Keratinocyte (primary cell): ENCODE measurements at regions not wholly inside any gene's neighbourhood (a gene's known extent, or its start where the extent isn't known, plus 50 kb on each side); places are given as distances from the start of the nearest gene placed in this dataset.

Source experiments
- DNase-seq: peaks from one replicate; pipeline ENCODE4 v3.0.0-alpha.2; 2011; ENCODE audit warnings: low read depth, missing footprints, low spot score
- FAIRE-seq: peaks from 2 replicates; lab custom pipeline; 2011; peaks lifted over from hg19 to GRCh38; lab: Jason Lieb, UNC
- H2AFZ ChIP-seq: 2 replicates; pipeline ENCODE4 v1.6.0; 2012; ENCODE audit warnings: low read length, control low read depth, inconsistent platforms; ENCODE audit not compliant: control insufficient read depth
- H3K27ac ChIP-seq: 2 replicates; pipeline ENCODE4 v1.5.1; 2011; ENCODE audit warnings: low read length; ENCODE audit not compliant: control insufficient read depth, insufficient read depth
- H3K27me3 ChIP-seq: 3 replicates; pipeline ENCODE4 v1.6.0; 2011; ENCODE audit warnings: low read length; ENCODE audit not compliant: control insufficient read depth, insufficient read depth; ENCODE audit errors: extremely low read depth
- H3K36me3 ChIP-seq, 2 experiments: 2 replicates in 1 of 2; 3 replicates in 1 of 2; pipeline ENCODE4 v1.5.1; 2011; ENCODE audit warnings: low read length in 2 of 2, mild to moderate bottlenecking in 1 of 2; ENCODE audit not compliant: control insufficient read depth in 2 of 2, insufficient read depth in 2 of 2; ENCODE audit errors: extremely low read depth in 1 of 2
- H3K4me1 ChIP-seq: 3 replicates; pipeline ENCODE4 v1.5.1; 2011; ENCODE audit warnings: low read length; ENCODE audit not compliant: control insufficient read depth, insufficient read depth; ENCODE audit errors: extremely low read depth
- H3K4me2 ChIP-seq: 3 replicates; pipeline ENCODE4 v1.6.0; 2011; ENCODE audit warnings: low read depth, low read length; ENCODE audit not compliant: control insufficient read depth, insufficient read depth; ENCODE audit errors: extremely low read depth
- H3K4me3 ChIP-seq, 3 experiments: fragments of 200-600 bp in 1 of 3; sonication (generic) in 1 of 3; 2 replicates in 2 of 3; 3 replicates in 1 of 3; pipeline ENCODE4 v1.5.1; 2011 to 2016; ENCODE audit warnings: low read length in 3 of 3, mild to moderate bottlenecking in 3 of 3, control low read depth in 2 of 3, inconsistent platforms in 1 of 3, low read depth in 1 of 3, mixed read lengths in 1 of 3, mixed run types in 1 of 3, moderate library complexity in 1 of 3; ENCODE audit not compliant: control insufficient read depth in 2 of 3, insufficient read depth in 2 of 3; ENCODE audit errors: extremely low read depth in 1 of 3
- H3K79me2 ChIP-seq: 2 replicates; pipeline ENCODE4 v1.6.0; 2012; ENCODE audit warnings: low read length; ENCODE audit not compliant: control insufficient read depth, insufficient read depth
- H3K9ac ChIP-seq: 3 replicates; pipeline ENCODE4 v1.6.0; 2011; ENCODE audit warnings: low read length; ENCODE audit not compliant: control insufficient read depth, insufficient read depth; ENCODE audit errors: extremely low read depth
- H3K9me1 ChIP-seq: 3 replicates; pipeline ENCODE4 v1.6.0; 2011; ENCODE audit warnings: low read length; ENCODE audit not compliant: control insufficient read depth, insufficient read depth; ENCODE audit errors: extremely low read depth
- H3K9me3 ChIP-seq: 2 replicates; pipeline ENCODE4 v1.5.1; 2012; ENCODE audit warnings: low read depth, low read length; ENCODE audit not compliant: control insufficient read depth
- H4K20me1 ChIP-seq: 3 replicates; pipeline ENCODE4 v1.6.0; 2011; ENCODE audit warnings: low read length; ENCODE audit not compliant: control insufficient read depth, insufficient read depth; ENCODE audit errors: extremely low read depth
- EZH2 ChIP-seq: IDR thresholded peaks from one replicate; pipeline ENCODE4 v1.6.1; 2012; ENCODE audit warnings: inconsistent platforms, mild to moderate bottlenecking, low read length, moderate library complexity
- dilution Hi-C: fragments of 300-500 bp; cut with MboI; formaldehyde crosslinking; loops from one replicate; pipeline ENCODE4 v1.7.0; 2020; ENCODE audit warnings: low sequenced_read_pairs; ENCODE audit not compliant: extremely low pct_ligation_motif_present
- TF ChIP-seq, protein P1 (sequence below), 3 experiments: IDR thresholded peaks in 1 of 3; conservative IDR thresholded peaks in 1 of 3; optimal IDR thresholded peaks in 1 of 3; 2 replicates in 2 of 3; 3 replicates in 1 of 3; pipeline versions ENCODE3 to v1.5.1; 2011; ENCODE audit warnings: low read length in 3 of 3, mild to moderate bottlenecking in 3 of 3, moderate library complexity in 2 of 3, control low read depth in 1 of 3, inconsistent platforms in 1 of 3; ENCODE audit not compliant: insufficient read depth in 2 of 3; ENCODE audit errors: extremely low read depth in 1 of 3

DNA sequence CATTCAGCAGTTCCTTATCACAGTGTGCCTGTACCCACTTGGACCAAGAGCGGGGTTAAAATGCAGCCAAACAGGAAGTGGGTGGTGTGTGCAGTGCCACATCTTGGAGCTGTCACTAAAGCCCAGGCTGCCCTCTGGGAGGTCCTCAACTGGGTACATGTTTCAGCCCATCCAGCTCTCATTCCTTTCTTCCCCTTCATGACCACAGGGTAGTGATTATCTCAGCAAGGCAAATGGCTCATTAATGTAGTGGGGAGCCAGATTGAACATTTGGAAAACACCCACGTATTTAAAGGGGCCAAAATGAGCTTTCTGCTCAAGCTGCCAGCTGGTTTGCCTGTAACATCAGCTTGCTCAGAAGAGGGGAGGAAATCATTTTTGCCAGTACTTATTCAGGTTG is 210.8 kb upstream of the BTG1 start:
- DNase-seq (no peak), FAIRE-seq (peak; percentile 57)
- H3K9ac ChIP-seq: no peak overlapping the region
- no peak overlapping the region for H3K4me3 ChIP-seq
- peak overlapping the region; percentile 51 for H2AFZ ChIP-seq
- dilution Hi-C loops: no loop called here
- TF ChIP-seq, protein P1, sequence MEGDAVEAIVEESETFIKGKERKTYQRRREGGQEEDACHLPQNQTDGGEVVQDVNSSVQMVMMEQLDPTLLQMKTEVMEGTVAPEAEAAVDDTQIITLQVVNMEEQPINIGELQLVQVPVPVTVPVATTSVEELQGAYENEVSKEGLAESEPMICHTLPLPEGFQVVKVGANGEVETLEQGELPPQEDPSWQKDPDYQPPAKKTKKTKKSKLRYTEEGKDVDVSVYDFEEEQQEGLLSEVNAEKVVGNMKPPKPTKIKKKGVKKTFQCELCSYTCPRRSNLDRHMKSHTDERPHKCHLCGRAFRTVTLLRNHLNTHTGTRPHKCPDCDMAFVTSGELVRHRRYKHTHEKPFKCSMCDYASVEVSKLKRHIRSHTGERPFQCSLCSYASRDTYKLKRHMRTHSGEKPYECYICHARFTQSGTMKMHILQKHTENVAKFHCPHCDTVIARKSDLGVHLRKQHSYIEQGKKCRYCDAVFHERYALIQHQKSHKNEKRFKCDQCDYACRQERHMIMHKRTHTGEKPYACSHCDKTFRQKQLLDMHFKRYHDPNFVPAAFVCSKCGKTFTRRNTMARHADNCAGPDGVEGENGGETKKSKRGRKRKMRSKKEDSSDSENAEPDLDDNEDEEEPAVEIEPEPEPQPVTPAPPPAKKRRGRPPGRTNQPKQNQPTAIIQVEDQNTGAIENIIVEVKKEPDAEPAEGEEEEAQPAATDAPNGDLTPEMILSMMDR (optimal IDR thresholded peaks at IDR 0.05 in 1 of 3, IDR thresholded peaks at IDR 0.05 in 1 of 3, conservative IDR thresholded peaks at IDR 0.05 in 1 of 3; ENCODE audit: extremely low read depth in 1 of 3, insufficient read depth in 2 of 3, low read length in 3 of 3): no peak
- TF ChIP-seq EZH2: no peak
- no peaks in the 10 kb centered on the region for H3K9me3 ChIP-seq
- no peaks in the 10 kb centered on the region for H3K79me2 ChIP-seq
- no peak overlapping the region for H3K27ac ChIP-seq
- H3K36me3 ChIP-seq: no peaks in the 10 kb centered on the region
- no peaks in the 10 kb centered on the region for H3K9me1 ChIP-seq
- H3K4me2 ChIP-seq: peak overlapping the region; percentile 13
- H4K20me1 ChIP-seq: no peaks in the 10 kb centered on the region
- no peaks in the 10 kb centered on the region for H3K27me3 ChIP-seq
- peaks cover 6% of the 10 kb centered on the region for H3K4me1 ChIP-seq

DNA sequence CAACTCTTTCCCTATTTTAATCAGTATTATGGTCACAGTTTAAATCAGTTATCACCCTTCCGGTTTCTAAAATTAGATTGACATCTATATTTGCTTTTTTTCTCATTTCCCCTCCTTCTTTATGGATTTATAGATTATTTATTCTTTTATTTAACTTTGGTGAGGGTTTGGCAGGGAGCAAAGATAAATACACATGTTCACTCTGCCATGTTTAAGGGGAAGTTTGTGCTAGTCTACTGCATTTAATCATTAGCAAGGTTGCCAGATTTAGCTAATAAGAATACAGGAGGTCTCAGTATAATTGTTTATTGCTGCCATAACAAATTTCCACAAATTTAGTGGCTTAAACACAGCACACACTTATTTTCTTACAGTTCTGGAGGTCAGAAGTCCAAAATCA is 204.0 kb upstream of the BTG1 start:
- Histone ChIP-seq H3K4me3 (no peak overlapping the region), H4K20me1 (no peaks in the 10 kb centered on the region), H3K9me1 (no peaks in the 10 kb centered on the region), H2AFZ (no peak overlapping the region), H3K9ac (no peak overlapping the region), H3K4me1 (no peaks in the 10 kb centered on the region), H3K9me3 (no peaks in the 10 kb centered on the region), H3K4me2 (no peak overlapping the region), H3K27ac (no peak overlapping the region), H3K36me3 (no peaks in the 10 kb centered on the region), H3K27me3 (no peaks in the 10 kb centered on the region), H3K79me2 (no peaks in the 10 kb centered on the region)
- dilution Hi-C loops: no loop called here
- FAIRE-seq (no peak), DNase-seq (no peak)
- TF ChIP-seq, protein P1 (optimal IDR thresholded peaks at IDR 0.05 in 1 of 3, IDR thresholded peaks at IDR 0.05 in 1 of 3, conservative IDR thresholded peaks at IDR 0.05 in 1 of 3; ENCODE audit: extremely low read depth in 1 of 3, insufficient read depth in 2 of 3, low read length in 3 of 3): no peak
- no peak for TF ChIP-seq EZH2
